ENCODE measurements at regions not wholly inside any gene's neighbourhood (a gene's known extent, or its start where the extent isn't known, plus 50 kb on each side); places are given as distances from the start of the nearest gene placed in this dataset.

GRCh38 chr3:42019953-42020260 lies 58.0 kb upstream of the ULK4 start:
- no peak for TF ChIP-seq NFIC (IDR thresholded peaks at IDR 0.05)
- no peak for TF ChIP-seq REST (IDR thresholded peaks at IDR 0.05; ENCODE audit: low read depth)
